SK-N-SH (cell line): ENCODE measurements at regions not wholly inside any gene's neighbourhood (a gene's known extent, or its start where the extent isn't known, plus 50 kb on each side); places are given as distances from the start of the nearest gene placed in this dataset.
A peak's percentile ranks its signal among the peaks of the same experiment; 100 is the strongest.

ENCODE experiments used
- CTCF ChIA-PET: fragments of 300-600, 350-600 bp; formaldehyde crosslinking; extraction: SDS; loops from one replicate; lab custom pipeline; 2021; lab: Yijun Ruan, JAX
- POLR2A ChIA-PET: fragments of 350-600 bp; sonication (Branson Sonifier 250); formaldehyde crosslinking; extraction: SDS; loops from one replicate; lab custom pipeline; 2020; ENCODE audit warnings: antibody characterized with exemption, inconsistent platforms; lab: Yijun Ruan, JAX
- DNase-seq: peaks from one replicate; pipeline ENCODE4 v3.0.0; 2012
- H2AFZ ChIP-seq: fragments of 200-600 bp; sonication (generic); 2 replicates; pipeline ENCODE4 v1.8.1; 2016; ENCODE audit warnings: antibody characterized with exemption, mild to moderate bottlenecking, low read depth
- H3F3A ChIP-seq: fragments of 200-600 bp; sonication (generic); replicated peaks from 2 replicates; pipeline ENCODE3; 2016; ENCODE audit warnings: antibody characterized with exemption, mild to moderate bottlenecking; ENCODE audit not compliant: insufficient read depth
- H3K27ac ChIP-seq, 2 experiments: fragments of 200-500 bp in 1 of 2; fragments of 200-600 bp in 1 of 2; sonication (Bioruptor generic) in 1 of 2; sonication (generic), shearing (Covaris generic) in 1 of 2; 2 replicates each; pipeline versions ENCODE4 v1.5.1 to v1.6.1; 2014 to 2016; ENCODE audit warnings: low read depth in 2 of 2, inconsistent platforms in 1 of 2, low read length in 1 of 2, mild to moderate bottlenecking in 1 of 2, mixed read lengths in 1 of 2
- H3K27me3 ChIP-seq: fragments of 200-600 bp; sonication (generic), shearing (Covaris generic); 2 replicates; pipeline ENCODE4 v1.6.1; 2016; ENCODE audit warnings: mixed run types; ENCODE audit not compliant: insufficient read depth
- H3K36me3 ChIP-seq, 2 experiments: fragments of 200-500 bp in 1 of 2; fragments of 200-600 bp in 1 of 2; sonication (Bioruptor generic) in 1 of 2; sonication (generic) in 1 of 2; replicated peaks in 1 of 2; 2 replicates each; pipeline versions ENCODE3 to v1.5.1; 2014 to 2016; ENCODE audit warnings: low read length in 1 of 2, mild to moderate bottlenecking in 1 of 2; ENCODE audit not compliant: insufficient read depth in 2 of 2, control insufficient read depth in 1 of 2
- H3K4me1 ChIP-seq, 2 experiments: fragments of 200-500 bp in 1 of 2; fragments of 200-600 bp in 1 of 2; sonication (Bioruptor generic) in 1 of 2; sonication (generic), shearing (Covaris generic) in 1 of 2; 2 replicates each; pipeline versions ENCODE4 v1.5.1 to v1.6.1; 2014 to 2016; ENCODE audit warnings: low read depth in 1 of 2, low read length in 1 of 2, mixed run types in 1 of 2; ENCODE audit not compliant: insufficient read depth in 2 of 2, control insufficient read depth in 1 of 2
- H3K4me2 ChIP-seq: fragments of 200-600 bp; sonication (generic), shearing (Covaris generic); 2 replicates; pipeline ENCODE4 v1.6.1; 2017; ENCODE audit warnings: mixed run types
- H3K4me3 ChIP-seq, 2 experiments: fragments of 200-500 bp in 1 of 2; fragments of 200-600 bp in 1 of 2; sonication (Bioruptor generic) in 1 of 2; sonication (generic), shearing (Covaris generic) in 1 of 2; 2 replicates each; pipeline versions ENCODE4 v1.5.1 to v1.8.1; 2014 to 2016; ENCODE audit warnings: low read depth in 2 of 2, inconsistent platforms in 1 of 2, low read length in 1 of 2, mild to moderate bottlenecking in 1 of 2, mixed read lengths in 1 of 2, moderate library complexity in 1 of 2
- H3K79me2 ChIP-seq: fragments of 200-600 bp; sonication (generic); 2 replicates; pipeline ENCODE4 v1.8.1; 2017; ENCODE audit warnings: mild to moderate bottlenecking; ENCODE audit not compliant: insufficient read depth
- H3K9ac ChIP-seq: fragments of 200-600 bp; sonication (generic); 2 replicates; pipeline ENCODE4 v1.6.1; 2017; ENCODE audit warnings: mixed run types
- H3K9me2 ChIP-seq: fragments of 200-600 bp; sonication (generic); 2 replicates; pipeline ENCODE4 v1.6.1; 2017; ENCODE audit warnings: mixed run types
- H3K9me3 ChIP-seq: fragments of 200-600 bp; sonication (generic); 2 replicates; pipeline ENCODE4 v1.6.1; 2017; ENCODE audit warnings: mixed run types, mild to moderate bottlenecking, moderate library complexity
- H4K20me1 ChIP-seq: fragments of 200-600 bp; sonication (generic); 2 replicates; pipeline ENCODE4 v1.6.1; 2017; ENCODE audit warnings: mild to moderate bottlenecking, mixed run types; ENCODE audit not compliant: insufficient read depth
- CTCF ChIP-seq: fragments of 200-600 bp; sonication (generic); IDR thresholded peaks from 2 replicates; pipeline ENCODE4 v1.6.1; 2017; ENCODE audit warnings: antibody characterized with exemption, mild to moderate bottlenecking, moderate library complexity
- EP300 ChIP-seq, 2 experiments: IDR thresholded peaks; 2 replicates each; pipeline versions ENCODE4 v1.4.0 to v1.6.1; 2012; ENCODE audit warnings: borderline replicate concordance in 1 of 2, low read depth in 1 of 2, low read length in 1 of 2
- FOXM1 ChIP-seq: IDR thresholded peaks from 2 replicates; pipeline ENCODE4 v1.4.0; 2012; ENCODE audit warnings: low read depth, mild to moderate bottlenecking
- GATA2 ChIP-seq: sonication (generic); formaldehyde crosslinking; IDR thresholded peaks from 2 replicates; pipeline ENCODE4 v1.5.0; 2020; ENCODE audit warnings: mild to moderate bottlenecking, missing genetic modification reagents
- JUND ChIP-seq: IDR thresholded peaks from 2 replicates; pipeline ENCODE4 v1.4.0; 2012
- MXI1 ChIP-seq: IDR thresholded peaks from 2 replicates; pipeline ENCODE4 v1.6.1; 2012; ENCODE audit warnings: mild to moderate bottlenecking, low read depth, low read length, improper control_type of control experiment
- NRF1 ChIP-seq: IDR thresholded peaks from 2 replicates; pipeline ENCODE4 v1.6.1; 2012; ENCODE audit warnings: low read depth, mild to moderate bottlenecking, low read length
- POLR2AphosphoS5 ChIP-seq: IDR thresholded peaks from 2 replicates; pipeline ENCODE4 v1.6.1; 2012; ENCODE audit warnings: low read depth, low read length
- RFX5 ChIP-seq: IDR thresholded peaks from 2 replicates; pipeline ENCODE4 v1.6.1; 2012; ENCODE audit warnings: mild to moderate bottlenecking, improper control_type of control experiment, low read length
- TAF1 ChIP-seq: IDR thresholded peaks from 2 replicates; pipeline ENCODE4 v1.6.1; 2012; ENCODE audit warnings: low read depth, mild to moderate bottlenecking, low read length, moderate library complexity, borderline replicate concordance
- TEAD4 ChIP-seq: IDR thresholded peaks from 2 replicates; pipeline ENCODE4 v1.4.0; 2012; ENCODE audit warnings: mild to moderate bottlenecking, borderline replicate concordance; ENCODE audit not compliant: insufficient read depth
- USF1 ChIP-seq: IDR thresholded peaks from 2 replicates; pipeline ENCODE4 v1.4.0; 2012; ENCODE audit warnings: low read depth, borderline replicate concordance
- ZBTB33 ChIP-seq: IDR thresholded peaks from 2 replicates; pipeline ENCODE4 v1.4.0; 2012; ENCODE audit warnings: low read depth, borderline replicate concordance
- WGBS: methylation state at CpG from one replicate; pipeline ENCODE4 v1.1.6; 2017; ENCODE audit warnings: low lambda C conversion rate; 5-methylcytosine and 5-hydroxymethylcytosine counted together

- no peak overlapping the region for H2AFZ ChIP-seq
- no peaks in the 10 kb centered on the region for H3K36me3 ChIP-seq
- H3F3A ChIP-seq, result no peaks in the 10 kb centered on the region
- H3K9ac ChIP-seq, result no peak overlapping the region
- POLR2A ChIA-PET, result no interaction called here
- CTCF ChIA-PET, result no interaction called here
- no peak overlapping the region for H3K4me3 ChIP-seq
- H3K27ac ChIP-seq, result no peak overlapping the region
- no peaks in the 10 kb centered on the region for H4K20me1 ChIP-seq
- H3K27me3 ChIP-seq, result peaks cover 71% of the 10 kb centered on the region
- 36% methylated on average over 12 of the region's 28 CpGs for WGBS
- H3K4me1 ChIP-seq, result peaks cover 0 to 7% of the 10 kb centered on the region in 2 experiments; a peak in 1 of 4 replicates
- H3K9me2 ChIP-seq, result no peaks in the 10 kb centered on the region
- no peak for DNase-seq
- no peaks in the 10 kb centered on the region for H3K79me2 ChIP-seq
- no peaks in the 10 kb centered on the region for H3K9me3 ChIP-seq
- no peak for TF ChIP-seq FOXM1
- TF ChIP-seq GATA2 (CRISPR knock-in tag), result no peak
- no peak for TF ChIP-seq JUND
- TF ChIP-seq TEAD4, result no peak
- TF ChIP-seq RFX5, result no peak
- TF ChIP-seq EP300 (IDR thresholded peaks at IDR 0.05; ENCODE audit: borderline replicate concordance in 1 of 2, low read depth in 1 of 2, low read length in 1 of 2), result no peak
- TF ChIP-seq MXI1, result no peak
- no peak for TF ChIP-seq TAF1
- TF ChIP-seq POLR2AphosphoS5, result no peak
- no peak for TF ChIP-seq CTCF
- no peak for TF ChIP-seq USF1
- TF ChIP-seq, all 33 proteins: peak for 0
- no peak overlapping the region for H3K4me2 ChIP-seq
Observed at GRCh38 chr4:1493540-1494287, 87.5 kb upstream of the NKX1-1 start.

- H3K27me3 ChIP-seq, result peaks cover 71% of the 10 kb centered on the region
- H3F3A ChIP-seq, result no peaks in the 10 kb centered on the region
- ChIA-PET CTCF (interaction anchor here (0.9 to 1.0 kb wide), 2 partner anchors 20 to 137 kb away, joined by 3 to 5 read pairs; no protein-coding TSS in a partner anchor), POLR2A (no interaction called here)
- no peak overlapping the region for H3K4me3 ChIP-seq
- H2AFZ ChIP-seq, result no peak overlapping the region
- no peaks in the 10 kb centered on the region for H3K36me3 ChIP-seq
- no peaks in the 10 kb centered on the region for H3K9me3 ChIP-seq
- no peaks in the 10 kb centered on the region for H3K79me2 ChIP-seq
- H3K27ac ChIP-seq, result no peak overlapping the region
- WGBS, result 31% methylated on average over 11 of the region's 46 CpGs
- H3K4me1 ChIP-seq, result peaks cover 0 to 7% of the 10 kb centered on the region in 2 experiments; a peak in 1 of 4 replicates
- no peaks in the 10 kb centered on the region for H4K20me1 ChIP-seq
- DNase-seq, result peak; percentile 44
- H3K4me2 ChIP-seq, result no peak overlapping the region
- H3K9ac ChIP-seq, result no peak overlapping the region
- H3K9me2 ChIP-seq, result no peaks in the 10 kb centered on the region
- TF ChIP-seq NRF1, result no peak
- TF ChIP-seq CTCF, result no peak
- TF ChIP-seq ZBTB33, result no peak
- TF ChIP-seq USF1, result no peak
- no peak for TF ChIP-seq JUND
Observed at GRCh38 chr4:1492651-1493539, 86.7 kb upstream of the NKX1-1 start.
